H1 (cell line): ENCODE measurements at regions not wholly inside any gene's neighbourhood (a gene's known extent, or its start where the extent isn't known, plus 50 kb on each side); places are given as distances from the start of the nearest gene placed in this dataset.

Experiments
- CTCF ChIA-PET: fragments of 300-600 bp; sonication (Branson Sonifier 250); formaldehyde crosslinking; loops from one replicate; lab custom pipeline; 2021; ENCODE audit not compliant: partially characterized antibody; lab: Charles Lee
- POLR2A ChIA-PET: fragments of 300-600 bp; sonication (Branson Sonifier 250); formaldehyde crosslinking; loops from one replicate; lab custom pipeline; 2021; ENCODE audit warnings: inconsistent platforms; ENCODE audit not compliant: partially characterized antibody; lab: Charles Lee
- DNase-seq, 2 experiments: peaks; one replicate each; pipeline versions ENCODE4 v3.0.0 to v3.0.0-alpha.2; 2010 to 2022; ENCODE audit warnings: low spot score in 2 of 2, low read depth in 1 of 2, mixed read lengths in 1 of 2
- FAIRE-seq: peaks from 2 replicates; lab custom pipeline; 2011; peaks lifted over from hg19 to GRCh38; lab: Jason Lieb, UNC
- H2AFZ ChIP-seq: 2 replicates; pipeline ENCODE4 v1.8.1; 2012; ENCODE audit warnings: low read length, inconsistent platforms
- H2AK5ac ChIP-seq: 2 replicates; pipeline ENCODE4 v1.6.1; 2013; ENCODE audit warnings: low read depth, low read length
- H2BK120ac ChIP-seq: replicated peaks from 2 replicates; pipeline ENCODE3; 2013; ENCODE audit warnings: low read depth, low read length, inconsistent platforms
- H2BK12ac ChIP-seq: 2 replicates; pipeline ENCODE4 v1.6.1; 2013; ENCODE audit warnings: low read depth, low read length
- H2BK15ac ChIP-seq: 2 replicates; pipeline ENCODE4 v1.6.1; 2013; ENCODE audit warnings: low read length
- H2BK20ac ChIP-seq: 2 replicates; pipeline ENCODE4 v1.6.1; 2013; ENCODE audit warnings: low read length
- H2BK5ac ChIP-seq: 2 replicates; pipeline ENCODE4 v1.6.1; 2013; ENCODE audit warnings: low read depth, low read length
- H3K14ac ChIP-seq: 2 replicates; pipeline ENCODE4 v1.6.1; 2013; ENCODE audit warnings: inconsistent platforms; ENCODE audit not compliant: insufficient read length
- H3K18ac ChIP-seq: 2 replicates; pipeline ENCODE4 v1.6.1; 2013; ENCODE audit warnings: low read length; ENCODE audit errors: extremely low read depth
- H3K23ac ChIP-seq: 2 replicates; pipeline ENCODE4 v1.6.1; 2013; ENCODE audit warnings: inconsistent platforms; ENCODE audit not compliant: insufficient read length
- H3K23me2 ChIP-seq: 2 replicates; pipeline ENCODE4 v1.6.1; 2013; ENCODE audit warnings: low read depth, low read length
- H3K27ac ChIP-seq: 2 replicates; pipeline ENCODE4 v1.6.1; 2011; ENCODE audit warnings: low read depth, low read length, inconsistent platforms
- H3K27me3 ChIP-seq, 4 experiments: replicated peaks in 1 of 4; 1 replicate in 1 of 4; 2 replicates in 3 of 4; pipeline versions ENCODE4 v1.6.1 to v1.8.1; 2011 to 2013; ENCODE audit warnings: low read length in 3 of 4, mild to moderate bottlenecking in 3 of 4, inconsistent platforms in 2 of 4, mixed read lengths in 2 of 4, moderate library complexity in 1 of 4; ENCODE audit not compliant: control insufficient read depth in 3 of 4, insufficient read depth in 3 of 4; ENCODE audit errors: extremely low read depth in 1 of 4
- H3K36me3 ChIP-seq, 4 experiments: 2 replicates each; pipeline versions ENCODE4 v1.6.1 to v1.8.1; 2011 to 2013; ENCODE audit warnings: mild to moderate bottlenecking in 4 of 4, low read length in 3 of 4, moderate library complexity in 2 of 4, control low read depth in 1 of 4, inconsistent platforms in 1 of 4; ENCODE audit not compliant: insufficient read depth in 4 of 4, control insufficient read depth in 2 of 4
- H3K4ac ChIP-seq: replicated peaks from 2 replicates; pipeline ENCODE3; 2013; ENCODE audit warnings: low read length, low read depth, mixed read lengths, inconsistent platforms; ENCODE audit not compliant: insufficient read length
- H3K4me1 ChIP-seq, 4 experiments: replicated peaks in 1 of 4; 1 replicate in 1 of 4; 2 replicates in 3 of 4; pipeline versions ENCODE4 v1.6.1 to v1.8.1; 2011 to 2013; ENCODE audit warnings: low read length in 3 of 4, inconsistent platforms in 2 of 4, mixed read lengths in 1 of 4; ENCODE audit not compliant: insufficient read depth in 4 of 4, control insufficient read depth in 3 of 4
- H3K4me2 ChIP-seq, 2 experiments: 2 replicates each; pipeline versions ENCODE4 v1.6.1 to v1.8.1; 2011 to 2013; ENCODE audit warnings: low read depth in 2 of 2, low read length in 2 of 2, control low read depth in 1 of 2, inconsistent platforms in 1 of 2, mild to moderate bottlenecking in 1 of 2; ENCODE audit not compliant: insufficient read depth in 1 of 2
- H3K4me3 ChIP-seq, 4 experiments: fragments of 200-600, 300-600 bp in 1 of 4; sonication (generic), shearing (Covaris generic), sonication (Bioruptor Twin) in 1 of 4; 2 replicates each; pipeline versions ENCODE4 v1.5.1 to v1.8.1; 2011 to 2016; ENCODE audit warnings: low read length in 4 of 4, low read depth in 3 of 4, control low read depth in 2 of 4, inconsistent platforms in 2 of 4, mild to moderate bottlenecking in 2 of 4, mixed read lengths in 1 of 4, moderate library complexity in 1 of 4; ENCODE audit not compliant: insufficient read depth in 2 of 4; ENCODE audit errors: extremely low read depth in 1 of 4
- H3K56ac ChIP-seq: replicated peaks from 2 replicates; pipeline ENCODE3; 2013; ENCODE audit warnings: low read depth, mild to moderate bottlenecking, mixed read lengths, low read length, inconsistent platforms; ENCODE audit not compliant: insufficient read length
- H3K79me1 ChIP-seq: 2 replicates; pipeline ENCODE4 v1.6.1; 2013; ENCODE audit warnings: low read depth, low read length, control low read depth
- H3K79me2 ChIP-seq, 2 experiments: 2 replicates each; pipeline versions ENCODE4 v1.6.1 to v1.8.1; 2012 to 2013; ENCODE audit warnings: low read length in 2 of 2, mild to moderate bottlenecking in 2 of 2, inconsistent platforms in 1 of 2; ENCODE audit not compliant: insufficient read depth in 2 of 2, control insufficient read depth in 1 of 2
- H3K9ac ChIP-seq, 4 experiments: replicated peaks in 1 of 4; 1 replicate in 1 of 4; 2 replicates in 3 of 4; pipeline versions ENCODE4 v1.6.1 to v1.8.1; 2011 to 2013; ENCODE audit warnings: low read depth in 3 of 4, low read length in 3 of 4, control low read depth in 2 of 4, mild to moderate bottlenecking in 2 of 4, moderate library complexity in 2 of 4, inconsistent platforms in 1 of 4; ENCODE audit errors: extremely low read depth in 1 of 4
- H3K9me3 ChIP-seq, 2 experiments: 2 replicates each; pipeline versions ENCODE4 v1.6.1 to v1.8.1; 2012 to 2013; ENCODE audit warnings: mild to moderate bottlenecking in 2 of 2, moderate library complexity in 2 of 2, control low read depth in 1 of 2, inconsistent platforms in 1 of 2, low read depth in 1 of 2, low read length in 1 of 2, mixed read lengths in 1 of 2; ENCODE audit not compliant: insufficient read depth in 2 of 2
- H4K20me1 ChIP-seq, 2 experiments: replicated peaks in 1 of 2; 2 replicates each; pipeline versions ENCODE3 to v1.8.1; 2011 to 2013; ENCODE audit warnings: inconsistent platforms in 2 of 2, low read length in 2 of 2, mild to moderate bottlenecking in 1 of 2; ENCODE audit not compliant: insufficient read depth in 2 of 2, control insufficient read depth in 1 of 2
- H4K5ac ChIP-seq: 2 replicates; pipeline ENCODE4 v1.6.1; 2013; ENCODE audit warnings: low read length, low read depth, mixed read lengths, inconsistent platforms; ENCODE audit not compliant: insufficient read length
- H4K8ac ChIP-seq: 2 replicates; pipeline ENCODE4 v1.8.0; 2013; ENCODE audit warnings: mild to moderate bottlenecking, moderate library complexity, low read length, inconsistent platforms; ENCODE audit not compliant: insufficient read depth; ENCODE audit errors: extremely low read depth
- H4K91ac ChIP-seq: replicated peaks from 2 replicates; pipeline ENCODE3; 2013; ENCODE audit warnings: low read length, mixed read lengths, inconsistent platforms; ENCODE audit not compliant: insufficient read length
- CBX8 ChIP-seq: fragments of 300-800, 300-1000 bp; sonication (generic); IDR thresholded peaks from 2 replicates; pipeline ENCODE4 v1.7.1; 2016; ENCODE audit warnings: low read depth, low read length, borderline replicate concordance
- E2F6 ChIP-seq: IDR thresholded peaks from 2 replicates; pipeline ENCODE4 v1.6.1; 2012; ENCODE audit warnings: inconsistent platforms
- JUND ChIP-seq: IDR thresholded peaks from 2 replicates; pipeline ENCODE4 v1.6.1; 2011; ENCODE audit warnings: mild to moderate bottlenecking, improper control_type of control experiment, low read length
- POLR2AphosphoS5 ChIP-seq: IDR thresholded peaks from 2 replicates; pipeline ENCODE4 v1.6.1; 2011; ENCODE audit warnings: low read depth, low read length
- RFX5 ChIP-seq: IDR thresholded peaks from 2 replicates; pipeline ENCODE4 v1.6.1; 2011; ENCODE audit warnings: low read depth, low read length, improper control_type of control experiment, borderline replicate concordance
- SAP30 ChIP-seq: fragments of 300-600 bp; sonication (generic); IDR thresholded peaks from 2 replicates; pipeline ENCODE4 v1.7.1; 2012; ENCODE audit warnings: low read length, moderate library complexity, mild to moderate bottlenecking, inconsistent platforms; ENCODE audit not compliant: insufficient read depth, insufficient replicate concordance
- SIRT6 ChIP-seq: IDR thresholded peaks from one replicate; pipeline ENCODE4 v1.7.1; 2012; ENCODE audit warnings: low read length, inconsistent platforms
- SUZ12 ChIP-seq: fragments of 200-600 bp; sonication (generic); IDR thresholded peaks from 2 replicates; pipeline ENCODE4 v1.6.1; 2012; ENCODE audit warnings: mild to moderate bottlenecking, inconsistent platforms, low read length, moderate library complexity, mixed read lengths
- TCF12 ChIP-seq: IDR thresholded peaks from 2 replicates; pipeline ENCODE4 v1.6.1; 2011; ENCODE audit warnings: low read depth, mild to moderate bottlenecking, low read length
- TEAD4 ChIP-seq: IDR thresholded peaks from 2 replicates; pipeline ENCODE4 v1.6.1; 2012; ENCODE audit warnings: low read depth, low read length, inconsistent platforms, mixed read lengths
- WGBS, 2 experiments: shearing (Covaris generic) in 1 of 2; methylation state at CpG; one replicate each; pipeline versions ENCODE4 v1.1.6 to v1.1.7; 2013 to 2015; ENCODE audit warnings: low lambda C conversion rate in 2 of 2, mixed read lengths in 2 of 2, inconsistent platforms in 1 of 2, low coverage in 1 of 2, missing lambda C conversion rate in 1 of 2; ENCODE audit not compliant: insufficient replicate concordance in 2 of 2, insufficient coverage in 1 of 2, insufficient read length in 1 of 2; ENCODE audit errors: extremely low coverage in 1 of 2, missing lambda C conversion rate in 1 of 2; 5-methylcytosine and 5-hydroxymethylcytosine counted together

- CTCF ChIA-PET, result interaction anchor here (0.5 to 3.6 kb wide), 22 partner anchors 10 to 528 kb away, joined by 3 to 12 read pairs (median 5); no protein-coding TSS in a partner anchor
- Histone ChIP-seq H3K79me1 (no peaks in the 10 kb centered on the region), H3K9ac (no peak overlapping the region), H3K23ac (no peak overlapping the region), H3K18ac (no peak overlapping the region)
- TF ChIP-seq TEAD4, result no peak
- no peak for TF ChIP-seq JUND
- no peak for TF ChIP-seq SUZ12
- no peak for TF ChIP-seq E2F6
- TF ChIP-seq CBX8, result no peak
- no peak for TF ChIP-seq RFX5
- no peak for TF ChIP-seq TCF12
- TF ChIP-seq SIRT6, result no peak
- no peak for TF ChIP-seq POLR2AphosphoS5
- TF ChIP-seq SAP30, result no peak
- TF ChIP-seq, all 59 proteins: peak for 0
- Histone ChIP-seq H3K23me2 (no peaks in the 10 kb centered on the region), H2BK12ac (no peak overlapping the region), H4K20me1 (no peaks in the 10 kb centered on the region), H3K14ac (no peak overlapping the region), H4K8ac (no peak overlapping the region), H3K79me2 (no peaks in the 10 kb centered on the region), H3K4me3 (no peak overlapping the region), H2AFZ (no peak overlapping the region), H3K56ac (no peak overlapping the region), H2BK120ac (no peak overlapping the region), H3K36me3 (no peaks in the 10 kb centered on the region), H3K27ac (no peak overlapping the region), H4K5ac (no peak overlapping the region), H3K27me3 (no peaks in the 10 kb centered on the region), H2AK5ac (no peak overlapping the region), H3K4ac (no peak overlapping the region), H4K91ac (no peak overlapping the region), H2BK5ac (no peak overlapping the region), H2BK15ac (no peak overlapping the region), H3K4me2 (no peak overlapping the region), H3K4me1 (peaks cover 0 to 3% (median 0%) of the 10 kb centered on the region in 4 experiments; a peak in 2 of 7 replicates), H2BK20ac (no peak overlapping the region), H3K9me3 (no peaks in the 10 kb centered on the region)
- FAIRE-seq (no peak), DNase-seq (no peak)
- POLR2A ChIA-PET, result interaction anchor here (0.6 kb wide), 1 partner anchor 585 kb away, joined by 3 read pairs; no protein-coding TSS in a partner anchor
- 100% methylated on average over 1 of the region's 1 CpG; no CpG with 5 or more reads in 1 of the 2 experiments for WGBS, 2 experiments
These were observed 114.8 kb downstream of the MSX2 start for GRCh38 chr5:174839196-174839595.
